ENCODE measurements at regions not wholly inside any gene's neighbourhood (a gene's known extent, or its start where the extent isn't known, plus 50 kb on each side); places are given as distances from the start of the nearest gene placed in this dataset.

DNA sequence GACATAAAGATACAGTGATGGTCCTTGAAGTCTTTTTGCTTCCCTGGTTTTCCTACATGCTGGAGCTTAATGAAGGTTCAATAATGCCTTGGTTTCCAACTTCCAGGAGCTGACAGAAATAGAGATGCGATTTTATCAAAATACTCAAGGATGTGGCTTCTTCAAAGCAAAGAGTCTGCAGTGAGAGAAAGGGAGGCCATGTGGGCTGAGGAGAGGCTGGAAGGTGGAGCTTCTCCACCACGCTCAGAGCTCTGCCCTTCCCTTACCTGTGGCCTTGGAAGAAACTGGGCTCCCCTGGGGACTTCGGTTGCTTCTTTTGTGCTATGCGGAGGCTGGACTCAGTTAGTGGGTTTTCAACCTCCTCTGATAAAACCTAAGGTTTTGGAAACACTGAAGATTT is 175.0 kb upstream of the APCDD1 start:
- no peaks in the 10 kb centered on the region for H3K9me3 ChIP-seq (ENCODE audit: low read depth)
- H3K27me3 ChIP-seq, result no peaks in the 10 kb centered on the region
- no peak overlapping the region for H3K4me3 ChIP-seq
- no peak for TF ChIP-seq CTCF (IDR thresholded peaks at IDR 0.05; ENCODE audit: low read depth, low read length)
- no peaks in the 10 kb centered on the region for H3K4me1 ChIP-seq (ENCODE audit: low read depth)
- no peak overlapping the region for H3K27ac ChIP-seq
- DNase-seq (ENCODE audit: low read depth in 1 of 2, low spot score in 1 of 2), result no peak
- H3K36me3 ChIP-seq, result no peaks in the 10 kb centered on the region

GRCh38 chr18:10279905-10280644 is 174.4 kb upstream of the APCDD1 start:
- Histone ChIP-seq H3K27me3 (no peaks in the 10 kb centered on the region), H3K27ac (no peak overlapping the region), H3K4me1 (ENCODE audit: low read depth) (no peaks in the 10 kb centered on the region), H3K9me3 (ENCODE audit: low read depth) (no peaks in the 10 kb centered on the region), H3K36me3 (no peaks in the 10 kb centered on the region), H3K4me3 (no peak overlapping the region)
- no peak for DNase-seq (ENCODE audit: low read depth in 1 of 2, low spot score in 1 of 2)
- no peak for TF ChIP-seq CTCF (IDR thresholded peaks at IDR 0.05; ENCODE audit: low read depth, low read length)

GRCh38 chr18:10284540-10285282 is 169.7 kb upstream of the APCDD1 start:
- H3K9me3 ChIP-seq (ENCODE audit: low read depth), result no peaks in the 10 kb centered on the region
- no peak overlapping the region for H3K27ac ChIP-seq
- no peaks in the 10 kb centered on the region for H3K4me1 ChIP-seq (ENCODE audit: low read depth)
- no peaks in the 10 kb centered on the region for H3K36me3 ChIP-seq
- no peaks in the 10 kb centered on the region for H3K27me3 ChIP-seq
- no peak overlapping the region for H3K4me3 ChIP-seq
- no peak for DNase-seq (ENCODE audit: low read depth in 1 of 2, low spot score in 1 of 2)
- TF ChIP-seq CTCF (IDR thresholded peaks at IDR 0.05; ENCODE audit: low read depth, low read length), result no peak

DNA sequence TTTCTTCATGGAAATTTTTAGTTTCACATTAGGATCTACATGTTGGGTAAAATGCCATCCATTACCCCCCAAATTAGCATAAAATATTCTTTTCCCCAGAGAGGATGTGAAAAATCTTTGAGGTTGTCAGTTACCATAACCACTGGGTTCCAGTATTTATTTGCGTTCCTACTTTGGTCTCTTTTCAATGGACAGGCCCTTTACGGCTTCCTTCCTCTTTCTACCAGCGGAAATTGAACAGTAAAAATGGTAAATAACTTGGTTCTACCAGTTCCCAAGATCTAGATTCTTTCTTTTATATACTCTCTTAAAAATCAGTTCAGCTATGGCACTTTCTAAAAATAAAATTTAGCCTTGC is 169.2 kb upstream of the APCDD1 start:
- H3K4me1 ChIP-seq (ENCODE audit: low read depth), result no peaks in the 10 kb centered on the region
- no peak overlapping the region for H3K4me3 ChIP-seq
- H3K36me3 ChIP-seq, result no peaks in the 10 kb centered on the region
- H3K27ac ChIP-seq, result no peak overlapping the region
- no peaks in the 10 kb centered on the region for H3K27me3 ChIP-seq
- no peak for TF ChIP-seq CTCF (IDR thresholded peaks at IDR 0.05; ENCODE audit: low read depth, low read length)
- no peak for DNase-seq (ENCODE audit: low read depth in 1 of 2, low spot score in 1 of 2)
- H3K9me3 ChIP-seq (ENCODE audit: low read depth), result no peaks in the 10 kb centered on the region

GRCh38 chr18:10286580-10287150 is 167.8 kb upstream of the APCDD1 start:
- Histone ChIP-seq H3K27ac (no peak overlapping the region), H3K9me3 (ENCODE audit: low read depth) (no peaks in the 10 kb centered on the region), H3K4me1 (ENCODE audit: low read depth) (no peaks in the 10 kb centered on the region), H3K4me3 (no peak overlapping the region), H3K27me3 (no peaks in the 10 kb centered on the region), H3K36me3 (no peaks in the 10 kb centered on the region)
- no peak for DNase-seq (ENCODE audit: low read depth in 1 of 2, low spot score in 1 of 2)
- TF ChIP-seq CTCF (IDR thresholded peaks at IDR 0.05; ENCODE audit: low read depth, low read length), result no peak

Data from cardiac muscle cell (in vitro differentiated cells and primary cell).